ENCODE measurements at regions not wholly inside any gene's neighbourhood (a gene's known extent, or its start where the extent isn't known, plus 50 kb on each side); places are given as distances from the start of the nearest gene placed in this dataset.

- TF ChIP-seq RCOR1 (IDR thresholded peaks at IDR 0.05; ENCODE audit: low read length), result no peak
- no peak for TF ChIP-seq YY1 (IDR thresholded peaks at IDR 0.05; ENCODE audit: low read depth)
- no peak for TF ChIP-seq CTCF (IDR thresholded peaks at IDR 0.05)
- TF ChIP-seq POLR2AphosphoS5 (IDR thresholded peaks at IDR 0.05; ENCODE audit: low read depth, low read length), result no peak
- no peak for TF ChIP-seq REST (IDR thresholded peaks at IDR 0.05; ENCODE audit: low read depth, low read length)
- no peak for TF ChIP-seq RXRA (IDR thresholded peaks at IDR 0.05; ENCODE audit: borderline replicate concordance, low read depth)
- no peak for TF ChIP-seq TAF1 (IDR thresholded peaks at IDR 0.05; ENCODE audit: borderline replicate concordance, low read depth, low read length)
- TF ChIP-seq FOXJ3 (CRISPR knock-in tag; IDR thresholded peaks at IDR 0.05), result no peak
- no peak for TF ChIP-seq EZH2phosphoT487 (IDR thresholded peaks at IDR 0.05; ENCODE audit: borderline replicate concordance, low read depth)
- TF ChIP-seq GABPA (IDR thresholded peaks at IDR 0.05; ENCODE audit: low read depth), result no peak
These were observed 173.9 kb upstream of the DUSP10 start for GRCh38 chr1:221915764-221916163.
